Neuronal stem cell (in vitro differentiated cells): ENCODE measurements at regions not wholly inside any gene's neighbourhood (a gene's known extent, or its start where the extent isn't known, plus 50 kb on each side); places are given as distances from the start of the nearest gene placed in this dataset.

ENCODE experiments used
- DNase-seq: peaks from one replicate; pipeline ENCODE4 v3.0.0-alpha.2; 2013; ENCODE audit warnings: low spot score
- H2AFZ ChIP-seq: one replicate; pipeline ENCODE4 v1.6.1; 2013; ENCODE audit warnings: mild to moderate bottlenecking, low read length, inconsistent platforms
- H2AK5ac ChIP-seq: 2 replicates; pipeline ENCODE4 v1.6.1; 2013; ENCODE audit warnings: low read depth, mild to moderate bottlenecking, inconsistent platforms, low read length, moderate library complexity, mixed read lengths
- H2BK120ac ChIP-seq: 2 replicates; pipeline ENCODE4 v1.6.1; 2013; ENCODE audit warnings: low read depth, mild to moderate bottlenecking, inconsistent platforms, low read length, moderate library complexity, mixed read lengths
- H2BK12ac ChIP-seq: one replicate; pipeline ENCODE4 v1.6.1; 2013; ENCODE audit warnings: low read length, inconsistent platforms
- H2BK15ac ChIP-seq: 2 replicates; pipeline ENCODE4 v1.6.1; 2013; ENCODE audit warnings: mild to moderate bottlenecking, low read length, inconsistent platforms, mixed read lengths
- H2BK5ac ChIP-seq: one replicate; pipeline ENCODE4 v1.6.1; 2013; ENCODE audit warnings: inconsistent platforms, mild to moderate bottlenecking, low read length, moderate library complexity
- H3K14ac ChIP-seq: one replicate; pipeline ENCODE4 v1.6.1; 2013; ENCODE audit warnings: low read length, inconsistent platforms
- H3K18ac ChIP-seq: 2 replicates; pipeline ENCODE4 v1.6.1; 2013; ENCODE audit warnings: low read length, inconsistent platforms
- H3K23ac ChIP-seq: 2 replicates; pipeline ENCODE4 v1.6.1; 2013; ENCODE audit warnings: low read depth, mild to moderate bottlenecking, mixed read lengths, low read length, inconsistent platforms; ENCODE audit not compliant: poor library complexity
- H3K27ac ChIP-seq: replicated peaks from 3 replicates; pipeline ENCODE4 v1.5.1; 2013; ENCODE audit warnings: low read length, inconsistent platforms
- H3K27me3 ChIP-seq, 3 experiments: 2 replicates each; pipeline ENCODE4 v1.6.1; 2013; ENCODE audit warnings: low read length in 3 of 3, mild to moderate bottlenecking in 2 of 3, inconsistent platforms in 1 of 3, low read depth in 1 of 3, mixed read lengths in 1 of 3, moderate library complexity in 1 of 3; ENCODE audit not compliant: control insufficient read depth in 3 of 3, insufficient read depth in 3 of 3
- H3K36me3 ChIP-seq, 2 donors: replicated peaks in 1 of 2; 2 replicates each; pipeline ENCODE4 v1.6.1; 2013; ENCODE audit warnings: low read length in 2 of 2; ENCODE audit not compliant: control insufficient read depth in 2 of 2, insufficient read depth in 2 of 2
- H3K4ac ChIP-seq: 2 replicates; pipeline ENCODE4 v1.6.1; 2013; ENCODE audit warnings: inconsistent platforms, mild to moderate bottlenecking, low read length, moderate library complexity
- H3K4me1 ChIP-seq, 2 donors: 1 replicate in 1 of 2; 2 replicates in 1 of 2; pipeline ENCODE4 v1.6.1; 2013; ENCODE audit warnings: low read length in 2 of 2, low read depth in 1 of 2; ENCODE audit not compliant: control insufficient read depth in 2 of 2, insufficient read depth in 1 of 2
- H3K4me2 ChIP-seq: one replicate; pipeline ENCODE4 v1.6.1; 2013; ENCODE audit warnings: mild to moderate bottlenecking, low read length, inconsistent platforms; ENCODE audit not compliant: insufficient read depth, poor library complexity, severe bottlenecking
- H3K4me3 ChIP-seq, 2 donors: 2 replicates each; pipeline ENCODE4 v1.5.1; 2013; ENCODE audit warnings: low read length in 2 of 2, mild to moderate bottlenecking in 2 of 2, inconsistent platforms in 1 of 2, moderate library complexity in 1 of 2
- H3K79me1 ChIP-seq: one replicate; pipeline ENCODE4 v1.6.1; 2013; ENCODE audit warnings: low read depth, mild to moderate bottlenecking, inconsistent platforms, low read length, moderate library complexity
- H3K9ac ChIP-seq: one replicate; pipeline ENCODE4 v1.6.1; 2013; ENCODE audit warnings: mild to moderate bottlenecking, low read depth, low read length, inconsistent platforms; ENCODE audit not compliant: poor library complexity
- H3K9me3 ChIP-seq, 2 donors: replicated peaks in 1 of 2; 2 replicates each; pipeline versions ENCODE3 to v1.6.1; 2013; ENCODE audit warnings: low read length in 2 of 2, mild to moderate bottlenecking in 2 of 2, inconsistent platforms in 1 of 2, low read depth in 1 of 2, mixed read lengths in 1 of 2, moderate library complexity in 1 of 2; ENCODE audit not compliant: control insufficient read depth in 2 of 2, insufficient read depth in 1 of 2
- H4K8ac ChIP-seq: one replicate; pipeline ENCODE4 v1.6.1; 2013; ENCODE audit warnings: low read depth, mild to moderate bottlenecking, inconsistent platforms, low read length, moderate library complexity
- H4K91ac ChIP-seq: one replicate; pipeline ENCODE4 v1.6.1; 2013; ENCODE audit warnings: low read length, low read depth, mild to moderate bottlenecking, inconsistent platforms; ENCODE audit not compliant: poor library complexity
- WGBS, 2 donors: extraction: QIAGEN DNeasy Blood & Tissue Kit; methylation state at CpG; one replicate each; pipeline ENCODE4 v1.1.7; 2013; ENCODE audit warnings: missing lambda C conversion rate in 2 of 2, mixed read lengths in 1 of 2; ENCODE audit not compliant: insufficient read length in 2 of 2, insufficient replicate concordance in 1 of 2; ENCODE audit errors: extremely low coverage in 2 of 2; 5-methylcytosine and 5-hydroxymethylcytosine counted together

- no peak overlapping the region for H2BK12ac ChIP-seq
- H3K4me1 ChIP-seq, result no peaks in the 10 kb centered on the region
- H4K8ac ChIP-seq, result no peak overlapping the region
- no peak overlapping the region for H3K14ac ChIP-seq
- H3K9me3 ChIP-seq, result no peaks in the 10 kb centered on the region
- H2AFZ ChIP-seq, result no peak overlapping the region
- H3K18ac ChIP-seq, result no peak overlapping the region
- no CpG with 5 or more reads among the region's 1 CpG for WGBS, 2 donors
- H2AK5ac ChIP-seq, result no peak overlapping the region
- no peak overlapping the region for H3K4me3 ChIP-seq
- H4K91ac ChIP-seq, result no peak overlapping the region
- no peak overlapping the region for H2BK15ac ChIP-seq
- no peaks in the 10 kb centered on the region for H3K36me3 ChIP-seq
- H3K79me1 ChIP-seq, result no peaks in the 10 kb centered on the region
- no peak overlapping the region for H2BK120ac ChIP-seq
- H3K4me2 ChIP-seq, result no peak overlapping the region
- no peak overlapping the region for H3K27ac ChIP-seq
- no peak overlapping the region for H3K23ac ChIP-seq
- H3K4ac ChIP-seq, result no peak overlapping the region
- no peaks in the 10 kb centered on the region for H3K27me3 ChIP-seq
- no peak for DNase-seq
- H3K9ac ChIP-seq, result no peak overlapping the region
- no peak overlapping the region for H2BK5ac ChIP-seq
Observed at GRCh38 chrX:20571611-20572010, 304.9 kb upstream of the RPS6KA3 start.

- H2BK120ac ChIP-seq, result no peak overlapping the region
- no peak overlapping the region for H3K23ac ChIP-seq
- H4K8ac ChIP-seq, result no peak overlapping the region
- DNase-seq, result no peak
- H2BK5ac ChIP-seq, result no peak overlapping the region
- H3K4me2 ChIP-seq, result no peak overlapping the region
- no peaks in the 10 kb centered on the region for H3K27me3 ChIP-seq
- no peaks in the 10 kb centered on the region for H3K36me3 ChIP-seq
- no peak overlapping the region for H3K27ac ChIP-seq
- H3K4ac ChIP-seq, result no peak overlapping the region
- H3K9ac ChIP-seq, result no peak overlapping the region
- no peak overlapping the region for H2BK12ac ChIP-seq
- no peak overlapping the region for H2AFZ ChIP-seq
- no peaks in the 10 kb centered on the region for H3K9me3 ChIP-seq
- no peak overlapping the region for H3K4me3 ChIP-seq
- no peak overlapping the region for H3K18ac ChIP-seq
- H3K79me1 ChIP-seq, result no peaks in the 10 kb centered on the region
- H2BK15ac ChIP-seq, result no peak overlapping the region
- H2AK5ac ChIP-seq, result no peak overlapping the region
- H3K4me1 ChIP-seq, result no peaks in the 10 kb centered on the region
- no peak overlapping the region for H3K14ac ChIP-seq
- H4K91ac ChIP-seq, result no peak overlapping the region
Observed at GRCh38 chrX:20567108-20567507, 300.4 kb upstream of the RPS6KA3 start.

- Histone ChIP-seq H3K4ac (no peak overlapping the region), H3K4me1 (no peaks in the 10 kb centered on the region), H2BK120ac (no peak overlapping the region), H3K36me3 (no peaks in the 10 kb centered on the region), H2BK5ac (no peak overlapping the region), H3K18ac (no peak overlapping the region), H3K23ac (no peak overlapping the region), H3K4me3 (no peak overlapping the region), H3K27me3 (no peaks in the 10 kb centered on the region), H2BK12ac (no peak overlapping the region), H2AFZ (no peak overlapping the region), H3K9ac (no peak overlapping the region), H2BK15ac (no peak overlapping the region), H2AK5ac (no peak overlapping the region), H3K4me2 (no peak overlapping the region), H3K27ac (no peak overlapping the region), H3K9me3 (no peaks in the 10 kb centered on the region), H4K91ac (no peak overlapping the region), H4K8ac (no peak overlapping the region), H3K79me1 (peaks cover 2% of the 10 kb centered on the region), H3K14ac (no peak overlapping the region)
- WGBS, 2 donors, result no CpG with 5 or more reads among the region's 3 CpGs
- DNase-seq, result no peak
Observed at GRCh38 chrX:20547611-20548051, 280.9 kb upstream of the RPS6KA3 start.

GRCh38 chrX:20545538-20545937 is 278.8 kb upstream of the RPS6KA3 start:
- Histone ChIP-seq H3K9ac (no peak overlapping the region), H4K8ac (no peak overlapping the region), H2BK15ac (no peak overlapping the region), H3K23ac (no peak overlapping the region), H3K27me3 (no peaks in the 10 kb centered on the region), H2BK120ac (no peak overlapping the region), H3K18ac (no peak overlapping the region), H3K14ac (no peak overlapping the region), H3K9me3 (no peaks in the 10 kb centered on the region), H3K79me1 (peaks cover 2% of the 10 kb centered on the region), H3K27ac (no peak overlapping the region), H3K4ac (no peak overlapping the region), H2AK5ac (no peak overlapping the region), H3K4me2 (no peak overlapping the region), H3K4me1 (no peaks in the 10 kb centered on the region), H3K36me3 (no peaks in the 10 kb centered on the region), H2BK12ac (no peak overlapping the region), H2AFZ (no peak overlapping the region), H4K91ac (no peak overlapping the region), H3K4me3 (no peak overlapping the region), H2BK5ac (no peak overlapping the region)
- no peak for DNase-seq
- no CpG with 5 or more reads among the region's 3 CpGs for WGBS, 2 donors
